ENCODE measurements at regions not wholly inside any gene's neighbourhood (a gene's known extent, or its start where the extent isn't known, plus 50 kb on each side); places are given as distances from the start of the nearest gene placed in this dataset.

GRCh38 chr5:118022062-118022461, 966.3 kb downstream of the DTWD2 start:
- DNase-seq, result no peak

- DNase-seq, result no peak
These were observed 970.8 kb downstream of the DTWD2 start for GRCh38 chr5:118017536-118017935.

- no peak for DNase-seq
These were observed 972.0 kb downstream of the DTWD2 start for GRCh38 chr5:118016396-118016795.

GRCh38 chr5:118015511-118015910, 972.8 kb downstream of the DTWD2 start:
- no peak for DNase-seq

DNA sequence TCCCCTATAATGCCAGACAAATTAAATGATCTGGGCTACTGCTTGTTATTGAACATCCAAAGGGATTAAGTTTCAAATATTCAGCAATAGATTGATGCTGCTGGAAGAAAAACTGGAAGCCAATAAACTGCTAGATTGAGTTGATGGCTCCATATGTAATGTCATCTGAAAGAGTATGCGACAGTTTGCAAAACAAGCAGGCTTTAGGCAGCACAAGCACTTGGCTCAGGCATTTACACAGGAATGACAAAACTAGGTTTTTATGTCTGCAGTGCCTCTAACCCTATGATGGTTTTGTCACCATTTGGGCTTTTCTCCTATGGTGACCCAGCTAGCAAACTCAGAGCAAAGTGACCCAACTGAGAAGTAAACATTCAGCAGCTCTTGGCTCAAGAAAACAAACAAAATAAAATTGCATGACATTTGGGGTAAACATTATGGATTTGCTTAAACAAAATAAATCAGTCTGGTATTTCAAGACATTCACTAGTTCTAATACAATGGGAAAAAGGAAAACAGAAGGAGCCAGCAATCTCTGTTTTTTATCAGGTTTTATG, 978.5 kb downstream of the DTWD2 start:
- DNase-seq, result no peak

- no peak for DNase-seq
These were observed 979.6 kb downstream of the DTWD2 start for GRCh38 chr5:118008779-118009178.

GRCh38 chr5:118007262-118007661, 981.1 kb downstream of the DTWD2 start:
- DNase-seq, result no peak

DNA sequence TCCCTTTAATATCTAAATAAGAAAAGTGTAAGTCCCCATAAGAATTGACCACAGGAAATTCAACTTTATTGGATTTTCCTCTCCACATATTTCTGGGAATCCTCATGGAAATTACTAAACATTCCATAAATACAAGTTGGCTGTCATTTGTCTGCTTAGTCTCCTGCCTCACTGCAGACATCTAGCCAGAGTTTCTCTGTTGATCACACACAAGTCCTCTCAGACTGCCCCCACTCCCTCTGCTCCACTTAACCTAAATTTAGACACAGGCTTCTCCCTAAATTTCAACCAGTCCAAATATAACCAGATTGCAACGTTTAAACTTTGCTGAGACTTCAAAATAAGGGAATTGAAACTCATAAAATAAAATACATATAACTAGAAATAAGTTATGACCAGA, 982.1 kb downstream of the DTWD2 start:
- DNase-seq, result no peak

- DNase-seq, result no peak
These were observed 988.3 kb downstream of the DTWD2 start for GRCh38 chr5:117999939-118000549.

GRCh38 chr5:117982691-117983090, 1005.7 kb downstream of the DTWD2 start:
- DNase-seq, result no peak

DNA sequence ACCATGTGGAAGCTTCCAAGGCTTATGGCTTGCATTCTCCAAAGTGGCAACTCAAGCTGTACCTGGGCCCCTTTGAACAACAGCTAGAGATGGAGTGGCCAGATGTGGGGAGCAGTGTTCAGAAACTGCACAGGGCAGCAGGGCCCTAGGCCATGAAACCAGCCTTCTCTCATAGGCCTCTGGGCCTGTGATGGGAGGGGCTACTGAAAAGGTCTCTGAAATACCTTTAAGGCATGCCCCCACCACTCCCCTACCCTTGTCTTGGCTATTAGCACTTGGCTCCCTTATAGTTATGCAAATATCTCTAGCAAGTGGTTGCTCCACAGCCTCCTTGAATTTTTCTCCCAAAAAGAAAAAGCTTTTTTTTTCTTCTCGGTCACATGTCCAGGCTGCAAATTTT, 1014.6 kb downstream of the DTWD2 start:
- no peak for DNase-seq

DNA sequence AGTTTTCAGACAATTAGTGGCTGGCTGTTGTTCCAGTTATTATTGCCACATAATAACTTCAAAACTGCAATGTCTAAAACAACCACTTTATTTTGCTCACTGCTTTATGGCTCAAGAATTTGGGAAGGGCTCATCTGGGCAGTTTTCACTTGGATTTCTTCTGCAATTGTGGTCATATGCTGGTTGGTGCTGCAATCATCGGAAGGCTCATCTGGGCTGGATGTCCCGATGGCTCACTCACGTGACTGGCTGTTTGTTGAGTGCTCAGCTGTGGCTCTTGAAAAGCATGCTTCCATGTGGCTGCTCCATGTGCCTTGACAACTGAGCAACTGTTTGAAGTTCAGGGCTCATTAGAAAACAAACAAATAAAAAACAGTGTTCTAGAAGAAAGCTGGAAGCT, 1032.5 kb downstream of the DTWD2 start:
- no peak for DNase-seq

GRCh38 chr5:117954331-117954730, 1034.0 kb downstream of the DTWD2 start:
- DNase-seq, result no peak

- no peak for DNase-seq
These were observed 1035.1 kb downstream of the DTWD2 start for GRCh38 chr5:117953272-117953671.

DNA sequence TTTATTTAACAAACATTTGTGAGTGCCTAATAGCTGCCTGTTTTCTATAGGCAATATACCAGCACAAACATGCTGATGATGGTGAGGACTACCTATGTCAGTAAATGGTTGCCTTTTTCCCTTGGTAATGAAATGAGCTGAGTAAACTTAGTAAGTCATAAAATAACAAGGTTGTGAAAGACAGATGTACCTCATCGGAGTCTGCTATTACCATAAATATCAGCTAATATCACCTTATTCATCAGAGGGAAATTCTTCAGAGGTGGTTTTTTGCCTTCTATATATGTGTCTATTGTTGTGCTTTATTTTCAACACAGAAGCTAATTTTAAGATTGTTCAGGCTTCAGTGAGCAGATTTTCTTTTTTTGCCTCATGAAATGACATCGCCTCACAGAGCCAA, 1040.5 kb downstream of the DTWD2 start:
- DNase-seq, result no peak

GRCh38 chr5:117947121-117947520, 1041.2 kb downstream of the DTWD2 start:
- DNase-seq, result no peak

DNA sequence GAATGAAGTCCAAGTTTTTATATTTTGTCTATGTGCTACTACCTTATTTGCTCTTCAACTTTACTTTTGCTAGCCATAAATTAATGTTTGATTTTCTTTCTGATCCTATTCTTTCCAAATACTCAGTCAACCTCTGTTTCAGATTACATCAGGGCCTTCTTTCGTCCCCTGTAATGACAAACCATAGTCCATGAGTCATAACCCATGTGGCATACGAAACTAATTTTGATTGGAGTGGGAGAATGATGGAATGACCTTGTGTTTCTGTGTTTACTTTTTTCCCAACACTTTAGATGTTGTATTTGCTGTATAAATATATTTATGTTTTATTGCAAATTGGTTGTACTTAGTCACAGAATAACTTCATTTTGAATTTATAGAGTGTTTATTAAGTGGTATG, 1043.1 kb downstream of the DTWD2 start:
- DNase-seq, result no peak

- no peak for DNase-seq
These were observed 1044.8 kb downstream of the DTWD2 start for GRCh38 chr5:117943541-117943940.

- no peak for DNase-seq
These were observed 1045.4 kb downstream of the DTWD2 start for GRCh38 chr5:117942861-117943519.

GRCh38 chr5:117893211-117893610, 1095.1 kb downstream of the DTWD2 start:
- DNase-seq, result no peak

DNA sequence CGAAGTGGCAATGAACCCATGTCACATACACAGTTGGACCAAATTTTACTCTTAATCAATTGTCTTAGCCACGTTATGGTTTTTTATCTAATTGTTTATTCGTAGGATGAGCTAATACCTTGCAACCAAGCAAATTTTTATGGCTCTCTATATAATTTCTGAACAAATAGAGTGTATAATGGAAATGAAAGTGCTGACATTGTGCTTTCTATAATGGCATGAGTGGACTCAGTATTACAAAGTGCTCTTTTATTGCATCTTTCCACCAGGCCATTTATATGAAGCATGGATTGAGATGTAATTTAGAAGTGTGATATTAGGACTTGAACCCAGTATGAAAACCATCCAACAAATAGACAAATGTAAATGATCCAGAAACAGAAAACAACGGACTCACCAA, 1096.0 kb downstream of the DTWD2 start:
- DNase-seq, result no peak

DNA sequence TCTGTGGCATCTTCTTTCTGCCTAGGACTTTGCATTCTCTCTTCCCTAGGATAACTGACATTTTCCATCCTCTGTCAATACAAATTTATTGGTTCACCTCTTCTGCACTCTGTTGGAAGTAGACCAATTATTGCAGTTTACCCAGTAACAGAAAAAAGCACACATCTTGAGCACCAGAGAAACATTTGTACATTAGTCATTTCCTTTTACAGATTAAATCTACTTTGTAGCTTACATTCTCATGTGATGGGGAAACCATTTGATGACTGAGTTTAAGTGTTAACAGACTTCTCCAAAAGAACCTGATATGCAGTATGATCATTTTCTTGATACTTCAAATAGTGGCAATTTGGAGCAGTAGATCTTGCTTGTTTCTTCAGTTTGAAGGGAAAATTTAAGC, 1098.8 kb downstream of the DTWD2 start:
- DNase-seq, result no peak

DNA sequence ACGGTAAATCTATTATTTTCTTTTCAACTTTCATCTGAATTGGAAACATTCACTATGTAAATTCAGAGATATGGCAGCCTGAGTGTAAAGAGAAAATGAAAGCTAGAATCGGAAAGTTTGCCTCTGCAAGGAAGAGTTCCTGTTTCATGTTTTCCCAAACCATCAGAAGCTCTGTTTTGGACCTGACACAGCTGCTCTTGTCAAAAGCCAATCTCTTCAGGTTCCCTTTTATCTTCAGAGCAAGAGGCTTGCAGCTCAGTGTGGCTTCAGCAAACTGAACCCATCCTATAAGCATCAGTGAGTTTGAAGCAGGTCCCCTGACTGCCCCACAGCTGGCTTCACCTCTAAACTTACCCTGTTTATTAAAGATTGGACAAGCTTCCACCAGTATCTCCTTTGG, 1099.7 kb downstream of the DTWD2 start:
- DNase-seq, result no peak

DNA sequence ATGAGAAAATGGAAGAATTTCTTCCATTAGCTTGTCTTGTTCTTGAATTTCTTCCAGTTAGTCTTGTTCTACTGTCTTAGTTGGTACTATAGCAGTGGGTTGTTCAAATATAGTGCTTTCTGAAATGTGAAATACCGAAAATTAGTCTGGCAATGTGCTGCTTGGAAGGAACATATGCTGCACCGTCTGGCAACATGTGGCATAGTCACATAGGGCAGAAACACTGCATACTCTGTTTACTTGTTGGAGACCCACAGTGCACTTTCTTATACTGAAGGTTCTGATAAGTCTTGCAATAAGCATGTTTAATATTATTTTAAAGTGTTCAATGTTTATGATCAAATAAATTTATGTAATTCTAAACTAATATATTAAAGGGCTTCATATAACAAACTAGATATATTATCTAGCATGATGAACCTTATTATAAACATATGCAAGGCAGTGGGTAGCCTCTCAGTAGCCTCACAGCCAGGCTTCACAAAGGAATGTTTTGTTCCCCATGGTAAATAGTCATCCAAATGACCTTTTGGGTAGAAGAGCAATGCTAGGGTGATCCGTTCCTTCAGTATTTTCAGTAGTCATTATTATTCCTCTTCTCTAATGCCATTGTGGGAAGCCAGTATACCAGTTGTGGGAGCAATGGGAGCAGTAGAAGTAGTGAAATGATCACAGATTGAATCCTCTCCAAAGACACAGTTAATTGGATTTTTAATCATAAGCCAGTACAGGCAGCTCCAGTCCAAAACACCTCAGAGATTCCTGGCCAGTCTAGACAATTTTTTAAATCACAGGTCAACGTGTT, 1106.7 kb downstream of the DTWD2 start:
- DNase-seq, result no peak

All from activated effector memory CD4-positive, alpha-beta T cell treated with anti-CD3 and anti-CD28 coated beads, Interleukin-2, amount 50 U/mL, for 16 hours (primary cell).